ENCODE measurements at regions not wholly inside any gene's neighbourhood (a gene's known extent, or its start where the extent isn't known, plus 50 kb on each side); places are given as distances from the start of the nearest gene placed in this dataset.

DNA sequence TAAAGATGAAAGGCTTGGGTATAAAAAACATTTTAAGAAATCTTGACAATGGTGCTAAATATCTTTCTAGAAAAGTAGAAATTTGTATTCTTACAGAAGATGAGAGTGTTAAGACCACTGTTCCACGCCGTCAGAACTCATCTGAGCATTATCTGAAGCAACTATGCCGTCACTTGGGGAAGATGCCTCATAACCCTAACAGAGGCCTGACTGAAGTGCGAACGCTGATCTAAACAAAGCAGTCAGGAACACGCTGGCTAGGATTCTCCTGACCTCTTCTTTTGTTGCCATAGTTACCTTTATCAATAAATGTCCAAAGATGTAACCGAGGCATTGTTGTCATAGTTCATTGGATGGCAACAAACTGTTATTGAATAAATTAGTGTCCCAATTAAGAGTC lies 612.4 kb downstream of the LTN1 start:
- H3K4me1 ChIP-seq, result no peaks in the 10 kb centered on the region
- no peaks in the 10 kb centered on the region for H3K27me3 ChIP-seq
- H3K4me3 ChIP-seq, result no peak overlapping the region
- TF ChIP-seq CTCF (IDR thresholded peaks at IDR 0.05), result no peak
- H3K36me3 ChIP-seq, result no peaks in the 10 kb centered on the region
- no peaks in the 10 kb centered on the region for H3K9me3 ChIP-seq
- no peak overlapping the region for H3K27ac ChIP-seq
- DNase-seq (ENCODE audit: low spot score), result no peak

DNA sequence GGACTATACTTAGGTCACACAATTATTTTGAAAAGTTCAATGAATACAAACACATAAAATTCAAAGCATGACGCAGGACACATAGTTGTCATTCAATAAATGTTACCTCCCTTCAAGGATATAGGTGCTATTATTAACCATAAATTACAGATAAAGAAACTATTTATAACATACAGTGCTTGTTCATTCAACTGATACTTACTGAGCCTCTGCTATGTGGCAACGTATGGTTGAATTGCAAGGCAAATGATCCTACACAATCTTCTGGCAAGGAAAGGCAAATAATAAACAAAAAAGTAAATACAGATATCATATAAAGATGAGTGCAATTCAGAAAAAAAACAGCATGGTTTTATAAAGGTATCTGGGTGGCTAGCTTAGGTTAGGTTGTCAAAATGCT lies 614.7 kb downstream of the LTN1 start:
- H3K36me3 ChIP-seq, result no peaks in the 10 kb centered on the region
- TF ChIP-seq CTCF (IDR thresholded peaks at IDR 0.05), result no peak
- DNase-seq (ENCODE audit: low spot score), result no peak
- no peaks in the 10 kb centered on the region for H3K4me1 ChIP-seq
- no peaks in the 10 kb centered on the region for H3K27me3 ChIP-seq
- no peak overlapping the region for H3K4me3 ChIP-seq
- no peak overlapping the region for H3K27ac ChIP-seq
- H3K9me3 ChIP-seq, result no peaks in the 10 kb centered on the region

DNA sequence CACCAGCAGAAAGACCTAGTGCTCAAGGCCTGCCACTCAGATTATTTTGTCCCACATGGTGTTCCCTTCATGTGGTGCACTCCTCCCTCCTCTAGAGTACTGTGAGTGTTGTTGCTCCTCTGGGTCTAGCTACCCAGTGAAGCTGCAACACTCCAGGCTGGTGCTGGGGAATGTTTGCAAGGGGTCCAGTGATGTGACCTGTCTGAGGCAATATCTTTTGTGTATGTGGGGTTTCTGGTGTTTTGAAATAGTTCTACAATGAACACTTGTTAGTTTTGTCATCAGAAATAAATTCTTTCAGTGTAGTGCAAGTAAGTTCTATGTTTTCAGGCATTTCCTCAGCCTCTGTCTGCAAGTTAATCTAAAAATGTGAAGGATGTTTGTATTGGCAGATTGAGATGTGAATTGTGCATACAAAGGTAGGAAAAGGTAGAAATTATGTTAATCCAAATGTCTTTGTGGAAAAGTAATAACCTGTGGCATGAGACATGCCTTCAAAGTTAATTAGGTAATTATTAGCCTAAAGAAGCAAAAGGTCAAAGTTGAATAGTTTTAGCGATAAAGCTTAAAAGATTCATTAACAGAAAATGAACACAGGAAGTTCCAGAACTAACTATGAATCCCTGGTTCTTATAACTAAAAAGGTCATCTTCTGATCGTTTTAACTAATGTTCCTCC lies 616.8 kb downstream of the LTN1 start:
- H3K27ac ChIP-seq, result no peak overlapping the region
- H3K4me1 ChIP-seq, result no peaks in the 10 kb centered on the region
- H3K4me3 ChIP-seq, result no peak overlapping the region
- no peak for TF ChIP-seq CTCF (IDR thresholded peaks at IDR 0.05)
- H3K9me3 ChIP-seq, result peaks cover 0 to 20% of the 10 kb centered on the region in 2 donors
- no peaks in the 10 kb centered on the region for H3K27me3 ChIP-seq
- DNase-seq (ENCODE audit: low spot score), result no peak
- H3K36me3 ChIP-seq, result no peaks in the 10 kb centered on the region

DNA sequence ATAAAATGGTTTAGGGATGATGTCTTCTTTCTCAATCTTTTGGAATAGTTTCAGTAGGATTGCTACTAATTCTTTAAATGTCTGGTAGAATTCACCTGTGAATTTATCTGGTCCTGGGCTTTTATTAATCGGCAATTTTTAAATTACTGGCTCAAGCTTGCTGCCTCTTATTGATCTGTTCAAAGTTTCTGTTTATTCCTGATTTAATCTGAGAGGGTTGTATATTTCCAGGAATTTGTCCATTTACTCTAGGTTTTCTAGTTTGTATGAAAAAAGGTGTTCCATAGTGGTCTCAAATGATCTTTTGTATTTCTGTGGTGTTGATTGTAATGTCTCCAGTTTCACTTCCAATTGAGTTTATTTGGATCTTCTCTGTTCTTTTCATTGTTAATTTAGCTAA lies 617.8 kb downstream of the LTN1 start:
- Histone ChIP-seq H3K9me3 (peaks cover 0 to 24% of the 10 kb centered on the region in 2 donors), H3K36me3 (no peaks in the 10 kb centered on the region), H3K4me1 (no peaks in the 10 kb centered on the region), H3K4me3 (no peak overlapping the region), H3K27me3 (no peaks in the 10 kb centered on the region), H3K27ac (no peak overlapping the region)
- no peak for DNase-seq (ENCODE audit: low spot score)
- no peak for TF ChIP-seq CTCF (IDR thresholded peaks at IDR 0.05)

- DNase-seq (ENCODE audit: low spot score), result no peak
- no peaks in the 10 kb centered on the region for H3K36me3 ChIP-seq
- no peaks in the 10 kb centered on the region for H3K4me1 ChIP-seq
- H3K27ac ChIP-seq, result no peak overlapping the region
- TF ChIP-seq CTCF (IDR thresholded peaks at IDR 0.05), result no peak
- H3K4me3 ChIP-seq, result no peak overlapping the region
- peaks cover 0 to 24% of the 10 kb centered on the region in 2 donors for H3K9me3 ChIP-seq
- H3K27me3 ChIP-seq, result no peaks in the 10 kb centered on the region
Measured at GRCh38 chr21:28371713-28372112, 621.0 kb downstream of the LTN1 start.

- no peak for TF ChIP-seq CTCF (IDR thresholded peaks at IDR 0.05)
- no peaks in the 10 kb centered on the region for H3K4me1 ChIP-seq
- H3K36me3 ChIP-seq, result no peaks in the 10 kb centered on the region
- no peak overlapping the region for H3K4me3 ChIP-seq
- no peaks in the 10 kb centered on the region for H3K9me3 ChIP-seq
- H3K27ac ChIP-seq, result no peak overlapping the region
- no peak for DNase-seq (ENCODE audit: low spot score)
- no peaks in the 10 kb centered on the region for H3K27me3 ChIP-seq
Measured at GRCh38 chr21:28359300-28359699, 633.4 kb downstream of the LTN1 start.
